Smooth muscle cell (in vitro differentiated cells): ENCODE measurements at regions not wholly inside any gene's neighbourhood (a gene's known extent, or its start where the extent isn't known, plus 50 kb on each side); places are given as distances from the start of the nearest gene placed in this dataset.

Source experiments
- DNase-seq: peaks from one replicate; lab custom pipeline; 2025; ENCODE audit not compliant: unreplicated experiment; lab: John Stamatoyannopoulos, UW
- H2AFZ ChIP-seq: fragments of 200-600 bp; sonication (generic); 2 replicates; pipeline ENCODE4 v1.6.0; 2016; ENCODE audit warnings: antibody characterized with exemption, low read depth, mild to moderate bottlenecking
- H3F3A ChIP-seq: fragments of 200-600 bp; sonication (generic); 2 replicates; pipeline ENCODE4 v1.6.0; 2017; ENCODE audit warnings: antibody characterized with exemption, low read depth
- H3K27ac ChIP-seq: fragments of 200-600 bp; sonication (generic); 2 replicates; pipeline ENCODE4 v1.5.1; 2016; ENCODE audit warnings: low read depth, mild to moderate bottlenecking
- H3K27me3 ChIP-seq: fragments of 200-600 bp; sonication (generic); 2 replicates; pipeline ENCODE4 v1.6.1; 2016; ENCODE audit warnings: low read depth, mild to moderate bottlenecking
- H3K36me3 ChIP-seq: fragments of 200-600 bp; sonication (generic); 2 replicates; pipeline ENCODE4 v1.5.1; 2016; ENCODE audit warnings: low read depth
- H3K4me1 ChIP-seq: fragments of 200-600 bp; sonication (generic); 2 replicates; pipeline ENCODE4 v1.5.1; 2016; ENCODE audit warnings: low read depth
- H3K4me2 ChIP-seq: fragments of 200-600 bp; sonication (generic); 2 replicates; pipeline ENCODE4 v1.6.0; 2016; ENCODE audit warnings: mild to moderate bottlenecking
- H3K4me3 ChIP-seq: fragments of 200-600 bp; sonication (generic); 2 replicates; pipeline ENCODE4 v1.5.1; 2016; ENCODE audit warnings: mild to moderate bottlenecking
- H3K79me2 ChIP-seq: fragments of 200-600 bp; sonication (generic); 2 replicates; pipeline ENCODE4 v1.6.0; 2016; ENCODE audit warnings: low read depth, mild to moderate bottlenecking
- H3K9ac ChIP-seq: fragments of 200-600 bp; sonication (generic); 2 replicates; pipeline ENCODE4 v1.6.0; 2016; ENCODE audit warnings: low read depth
- H3K9me3 ChIP-seq: fragments of 200-600 bp; sonication (generic); replicated peaks from 2 replicates; pipeline ENCODE4 v1.5.1; 2016; ENCODE audit warnings: low read depth
- H4K20me1 ChIP-seq: fragments of 200-600 bp; sonication (generic); 2 replicates; pipeline ENCODE4 v1.6.0; 2016; ENCODE audit warnings: low read depth
- WGBS: methylation state at CpG from one replicate; pipeline ENCODE4 v1.1.7; 2016; ENCODE audit warnings: low lambda C conversion rate; 5-methylcytosine and 5-hydroxymethylcytosine counted together
- TF ChIP-seq, protein P1 (sequence below): fragments of 200-600 bp; sonication (generic); IDR thresholded peaks from 2 replicates; pipeline ENCODE4 v1.5.1; 2017; ENCODE audit warnings: borderline replicate concordance, mild to moderate bottlenecking, antibody characterized with exemption; ENCODE audit not compliant: insufficient read depth, poor library complexity, severe bottlenecking

DNA sequence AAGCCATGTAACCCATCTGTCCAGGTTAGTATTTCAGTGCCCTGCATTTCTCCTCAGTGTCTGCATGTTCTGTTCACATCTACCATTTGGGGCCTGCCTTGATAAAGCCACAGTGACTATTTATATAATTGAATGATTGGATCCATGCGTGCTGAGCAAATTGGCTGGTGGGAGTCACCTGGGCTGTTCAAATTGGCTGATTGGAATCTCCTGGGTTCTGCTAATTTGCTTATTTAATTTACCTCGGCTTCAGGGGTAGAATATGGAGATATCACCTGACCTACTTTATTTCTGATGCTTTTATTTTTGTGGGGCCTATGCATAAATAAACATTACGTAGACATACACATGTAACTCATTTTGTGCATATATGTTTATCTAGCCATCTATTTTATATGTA, 167.7 kb downstream of the ZNF486 start:
- no peak overlapping the region for H3K4me3 ChIP-seq
- H3K9ac ChIP-seq, result no peak overlapping the region
- no peaks in the 10 kb centered on the region for H3K9me3 ChIP-seq
- no peak overlapping the region for H2AFZ ChIP-seq
- H3K36me3 ChIP-seq, result no peaks in the 10 kb centered on the region
- H3K27ac ChIP-seq, result no peak overlapping the region
- no peak overlapping the region for H3K4me2 ChIP-seq
- TF ChIP-seq, protein P1, sequence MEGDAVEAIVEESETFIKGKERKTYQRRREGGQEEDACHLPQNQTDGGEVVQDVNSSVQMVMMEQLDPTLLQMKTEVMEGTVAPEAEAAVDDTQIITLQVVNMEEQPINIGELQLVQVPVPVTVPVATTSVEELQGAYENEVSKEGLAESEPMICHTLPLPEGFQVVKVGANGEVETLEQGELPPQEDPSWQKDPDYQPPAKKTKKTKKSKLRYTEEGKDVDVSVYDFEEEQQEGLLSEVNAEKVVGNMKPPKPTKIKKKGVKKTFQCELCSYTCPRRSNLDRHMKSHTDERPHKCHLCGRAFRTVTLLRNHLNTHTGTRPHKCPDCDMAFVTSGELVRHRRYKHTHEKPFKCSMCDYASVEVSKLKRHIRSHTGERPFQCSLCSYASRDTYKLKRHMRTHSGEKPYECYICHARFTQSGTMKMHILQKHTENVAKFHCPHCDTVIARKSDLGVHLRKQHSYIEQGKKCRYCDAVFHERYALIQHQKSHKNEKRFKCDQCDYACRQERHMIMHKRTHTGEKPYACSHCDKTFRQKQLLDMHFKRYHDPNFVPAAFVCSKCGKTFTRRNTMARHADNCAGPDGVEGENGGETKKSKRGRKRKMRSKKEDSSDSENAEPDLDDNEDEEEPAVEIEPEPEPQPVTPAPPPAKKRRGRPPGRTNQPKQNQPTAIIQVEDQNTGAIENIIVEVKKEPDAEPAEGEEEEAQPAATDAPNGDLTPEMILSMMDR, result no peak
- no peaks in the 10 kb centered on the region for H4K20me1 ChIP-seq
- no peaks in the 10 kb centered on the region for H3F3A ChIP-seq
- H3K27me3 ChIP-seq, result no peaks in the 10 kb centered on the region
- no peaks in the 10 kb centered on the region for H3K4me1 ChIP-seq
- no peak for DNase-seq
- WGBS, result 84% methylated on average over 3 of the region's 3 CpGs
- H3K79me2 ChIP-seq, result no peaks in the 10 kb centered on the region

DNA sequence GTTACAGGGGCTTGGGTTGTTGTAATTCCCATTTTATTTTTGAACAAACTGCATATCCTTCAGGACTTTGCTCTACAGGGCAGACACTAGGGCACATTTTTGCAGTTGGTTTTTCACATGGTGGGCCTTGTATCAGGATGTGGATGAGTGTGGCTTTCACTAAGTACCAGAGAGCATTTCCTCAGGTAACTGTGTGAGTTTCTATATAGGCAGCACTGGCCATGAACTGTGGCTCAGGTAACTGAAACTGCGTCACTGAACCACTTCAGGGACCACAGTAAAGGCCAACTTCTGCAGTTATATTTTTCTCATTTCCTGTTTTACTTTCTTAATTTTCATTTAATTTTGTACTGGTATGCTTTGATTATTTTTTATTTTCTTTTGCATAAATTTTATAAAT, 166.5 kb downstream of the ZNF486 start:
- Histone ChIP-seq H3K9ac (no peak overlapping the region), H3K9me3 (no peaks in the 10 kb centered on the region), H3K27ac (no peak overlapping the region), H3K79me2 (no peaks in the 10 kb centered on the region), H3F3A (no peaks in the 10 kb centered on the region), H2AFZ (no peak overlapping the region), H3K36me3 (no peaks in the 10 kb centered on the region), H3K4me3 (no peak overlapping the region), H3K27me3 (no peaks in the 10 kb centered on the region), H4K20me1 (no peaks in the 10 kb centered on the region), H3K4me2 (no peak overlapping the region), H3K4me1 (no peaks in the 10 kb centered on the region)
- WGBS, result 94% methylated on average over 1 of the region's 1 CpG
- TF ChIP-seq, protein P1, result no peak
- DNase-seq, result no peak

DNA sequence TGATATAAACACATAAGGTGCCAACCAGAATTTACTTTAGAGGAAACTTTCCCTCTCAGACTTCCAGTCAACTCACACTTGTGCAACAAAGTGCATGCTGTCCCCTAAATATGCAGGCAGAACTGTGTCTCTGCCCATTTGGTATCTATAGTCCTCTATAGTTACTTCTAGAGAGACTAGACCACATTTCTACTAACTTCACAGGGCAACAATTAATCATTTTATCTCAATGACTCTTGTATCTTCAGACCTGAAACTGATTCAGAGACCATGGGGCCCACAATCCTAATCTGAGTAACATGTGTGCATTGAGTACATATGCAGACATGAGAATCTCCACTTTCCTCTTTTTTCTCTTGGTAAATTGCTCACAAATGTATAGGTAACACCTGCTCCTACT, 158.1 kb downstream of the ZNF486 start:
- no peak for DNase-seq
- H3K27me3 ChIP-seq, result no peaks in the 10 kb centered on the region
- TF ChIP-seq, protein P1, result no peak
- H3K4me2 ChIP-seq, result no peak overlapping the region
- no peaks in the 10 kb centered on the region for H3F3A ChIP-seq
- H3K36me3 ChIP-seq, result no peaks in the 10 kb centered on the region
- H3K27ac ChIP-seq, result no peak overlapping the region
- no peak overlapping the region for H3K4me3 ChIP-seq
- no peaks in the 10 kb centered on the region for H3K79me2 ChIP-seq
- no peaks in the 10 kb centered on the region for H4K20me1 ChIP-seq
- no peak overlapping the region for H2AFZ ChIP-seq
- no peaks in the 10 kb centered on the region for H3K9me3 ChIP-seq
- no peak overlapping the region for H3K9ac ChIP-seq
- H3K4me1 ChIP-seq, result no peaks in the 10 kb centered on the region

DNA sequence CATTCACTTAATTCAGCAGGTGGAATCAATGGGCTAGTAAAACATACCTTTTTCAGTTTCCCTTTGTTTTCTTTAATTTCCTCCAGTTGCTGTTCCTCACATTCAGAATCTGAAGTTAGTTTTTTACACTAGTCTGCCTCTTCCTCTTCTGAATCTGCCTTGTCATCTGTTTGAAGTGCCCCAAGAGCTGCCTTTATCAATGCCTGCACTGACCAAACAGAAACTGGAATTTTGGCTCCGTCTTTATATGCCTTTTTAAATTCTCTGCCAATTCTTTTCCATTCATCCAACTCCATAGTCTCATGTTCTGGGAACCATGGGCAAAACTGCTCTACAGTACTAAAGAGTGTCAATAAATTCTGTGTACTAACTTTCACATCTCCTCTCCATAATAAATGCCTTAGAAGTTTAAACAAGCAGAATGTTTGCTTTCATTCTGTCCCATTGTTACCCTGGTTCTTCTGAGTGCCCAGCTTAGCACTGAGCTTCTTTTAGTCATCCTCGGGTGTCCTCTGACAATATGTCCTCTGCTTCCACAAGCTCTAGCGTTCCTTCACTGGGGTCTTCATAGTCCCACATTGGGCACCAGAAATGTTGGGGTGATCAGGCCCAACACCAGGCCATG, 154.2 kb downstream of the ZNF486 start:
- Histone ChIP-seq H3K4me2 (no peak overlapping the region), H3K27ac (no peak overlapping the region), H3K4me3 (no peak overlapping the region), H3K4me1 (no peaks in the 10 kb centered on the region), H3K9me3 (no peaks in the 10 kb centered on the region), H3K27me3 (no peaks in the 10 kb centered on the region), H2AFZ (no peak overlapping the region), H3F3A (no peaks in the 10 kb centered on the region), H3K9ac (no peak overlapping the region), H3K36me3 (no peaks in the 10 kb centered on the region), H4K20me1 (no peaks in the 10 kb centered on the region), H3K79me2 (no peaks in the 10 kb centered on the region)
- 92% methylated on average over 3 of the region's 3 CpGs for WGBS
- TF ChIP-seq, protein P1, result no peak
- no peak for DNase-seq
